ENCODE measurements at regions not wholly inside any gene's neighbourhood (a gene's known extent, or its start where the extent isn't known, plus 50 kb on each side); places are given as distances from the start of the nearest gene placed in this dataset.

GRCh38 chr4:20302336-20302735, 50.6 kb downstream of the SLIT2 start:
- FAIRE-seq (no peak), DNase-seq (ENCODE audit: insufficient read length, low spot score) (no peak)

GRCh38 chr4:20305976-20306375, 54.3 kb downstream of the SLIT2 start:
- no peak for DNase-seq (ENCODE audit: insufficient read length, low spot score)
- TF ChIP-seq POLR2A (IDR thresholded peaks at IDR 0.05; ENCODE audit: low read depth, low read length) (no peak), POLR2AphosphoS5 (IDR thresholded peaks at IDR 0.05; ENCODE audit: low read depth, low read length) (no peak), SPI1 (IDR thresholded peaks at IDR 0.05; ENCODE audit: low read depth, low read length) (no peak), POU2F2 (IDR thresholded peaks at IDR 0.05; ENCODE audit: low read depth, low read length) (no peak), TAF1 (IDR thresholded peaks at IDR 0.05; ENCODE audit: low read depth, low read length) (no peak), PAX5 (IDR thresholded peaks at IDR 0.05; ENCODE audit: insufficient read depth, low read length, severe bottlenecking) (no peak)
- no peak for FAIRE-seq

More at GRCh38 chr4:20302336-20302735, 50.6 kb downstream of the SLIT2 start:
- TF ChIP-seq PAX5 (IDR thresholded peaks at IDR 0.05; ENCODE audit: insufficient read depth, low read length, severe bottlenecking) (no peak), TAF1 (IDR thresholded peaks at IDR 0.05; ENCODE audit: low read depth, low read length) (no peak), SPI1 (IDR thresholded peaks at IDR 0.05; ENCODE audit: low read depth, low read length) (no peak), POLR2A (IDR thresholded peaks at IDR 0.05; ENCODE audit: low read depth, low read length) (no peak), POLR2AphosphoS5 (IDR thresholded peaks at IDR 0.05; ENCODE audit: low read depth, low read length) (no peak), POU2F2 (IDR thresholded peaks at IDR 0.05; ENCODE audit: low read depth, low read length) (no peak)

GRCh38 chr4:20311856-20312255, 60.2 kb downstream of the SLIT2 start:
- TF ChIP-seq TAF1 (IDR thresholded peaks at IDR 0.05; ENCODE audit: low read depth, low read length) (no peak), POLR2A (IDR thresholded peaks at IDR 0.05; ENCODE audit: low read depth, low read length) (no peak), POLR2AphosphoS5 (IDR thresholded peaks at IDR 0.05; ENCODE audit: low read depth, low read length) (no peak), POU2F2 (IDR thresholded peaks at IDR 0.05; ENCODE audit: low read depth, low read length) (no peak), PAX5 (IDR thresholded peaks at IDR 0.05; ENCODE audit: insufficient read depth, low read length, severe bottlenecking) (no peak)
- no peak for FAIRE-seq
- no peak for DNase-seq (ENCODE audit: insufficient read length, low spot score)

- DNase-seq (ENCODE audit: insufficient read length, low spot score), result no peak
- TF ChIP-seq POLR2AphosphoS5 (IDR thresholded peaks at IDR 0.05; ENCODE audit: low read depth, low read length), result no peak
- no peak for TF ChIP-seq SPI1 (IDR thresholded peaks at IDR 0.05; ENCODE audit: low read depth, low read length)
- TF ChIP-seq PAX5 (IDR thresholded peaks at IDR 0.05; ENCODE audit: insufficient read depth, low read length, severe bottlenecking), result no peak
- TF ChIP-seq POU2F2 (IDR thresholded peaks at IDR 0.05; ENCODE audit: low read depth, low read length), result no peak
- no peak for TF ChIP-seq POLR2A (IDR thresholded peaks at IDR 0.05; ENCODE audit: low read depth, low read length)
- TF ChIP-seq TAF1 (IDR thresholded peaks at IDR 0.05; ENCODE audit: low read depth, low read length), result no peak
- no peak for FAIRE-seq
Measured at GRCh38 chr4:20313237-20314030, 61.7 kb downstream of the SLIT2 start.

DNA sequence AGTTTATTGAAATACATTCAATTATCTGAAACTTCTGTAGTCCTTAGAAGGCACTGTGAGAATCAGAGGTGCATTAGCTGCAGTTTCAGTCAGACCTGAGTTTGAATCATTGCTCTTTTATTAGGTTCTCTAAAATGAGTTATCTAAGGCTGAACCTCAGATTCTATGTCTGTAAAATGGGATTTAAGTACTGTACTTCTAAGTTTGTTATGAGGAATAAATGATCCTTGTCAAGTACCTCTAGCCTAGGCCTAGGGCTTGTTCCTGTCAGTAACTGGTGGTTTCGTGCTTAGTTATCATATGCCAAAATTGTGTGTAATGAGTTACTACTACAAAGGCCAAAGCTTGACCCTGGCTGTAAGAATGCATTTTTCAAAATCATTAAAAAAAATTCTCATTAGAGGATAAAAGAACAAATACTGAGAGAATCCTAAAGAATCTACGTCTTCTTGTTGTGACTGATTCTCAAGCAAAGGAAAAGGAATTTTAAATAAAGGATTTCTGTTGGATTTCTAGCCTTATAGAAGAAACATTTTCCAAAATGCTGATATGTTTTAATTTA, 65.8 kb downstream of the SLIT2 start:
- no peak for DNase-seq (ENCODE audit: insufficient read length, low spot score)
- TF ChIP-seq POU2F2 (IDR thresholded peaks at IDR 0.05; ENCODE audit: low read depth, low read length) (no peak), POLR2AphosphoS5 (IDR thresholded peaks at IDR 0.05; ENCODE audit: low read depth, low read length) (no peak), POLR2A (IDR thresholded peaks at IDR 0.05; ENCODE audit: low read depth, low read length) (no peak), TAF1 (IDR thresholded peaks at IDR 0.05; ENCODE audit: low read depth, low read length) (no peak), PAX5 (IDR thresholded peaks at IDR 0.05; ENCODE audit: insufficient read depth, low read length, severe bottlenecking) (no peak), SPI1 (IDR thresholded peaks at IDR 0.05; ENCODE audit: low read depth, low read length) (no peak)
- no peak for FAIRE-seq

GRCh38 chr4:20318001-20318908, 66.5 kb downstream of the SLIT2 start:
- DNase-seq (ENCODE audit: insufficient read length, low spot score) (no peak), FAIRE-seq (no peak)
- TF ChIP-seq POU2F2 (IDR thresholded peaks at IDR 0.05; ENCODE audit: low read depth, low read length) (no peak), PAX5 (IDR thresholded peaks at IDR 0.05; ENCODE audit: insufficient read depth, low read length, severe bottlenecking) (no peak), POLR2AphosphoS5 (IDR thresholded peaks at IDR 0.05; ENCODE audit: low read depth, low read length) (no peak)

- DNase-seq (ENCODE audit: insufficient read length, low spot score) (no peak), FAIRE-seq (no peak)
- no peak for TF ChIP-seq PAX5 (IDR thresholded peaks at IDR 0.05; ENCODE audit: insufficient read depth, low read length, severe bottlenecking)
Measured at GRCh38 chr4:20318909-20319277, 67.2 kb downstream of the SLIT2 start.

DNA sequence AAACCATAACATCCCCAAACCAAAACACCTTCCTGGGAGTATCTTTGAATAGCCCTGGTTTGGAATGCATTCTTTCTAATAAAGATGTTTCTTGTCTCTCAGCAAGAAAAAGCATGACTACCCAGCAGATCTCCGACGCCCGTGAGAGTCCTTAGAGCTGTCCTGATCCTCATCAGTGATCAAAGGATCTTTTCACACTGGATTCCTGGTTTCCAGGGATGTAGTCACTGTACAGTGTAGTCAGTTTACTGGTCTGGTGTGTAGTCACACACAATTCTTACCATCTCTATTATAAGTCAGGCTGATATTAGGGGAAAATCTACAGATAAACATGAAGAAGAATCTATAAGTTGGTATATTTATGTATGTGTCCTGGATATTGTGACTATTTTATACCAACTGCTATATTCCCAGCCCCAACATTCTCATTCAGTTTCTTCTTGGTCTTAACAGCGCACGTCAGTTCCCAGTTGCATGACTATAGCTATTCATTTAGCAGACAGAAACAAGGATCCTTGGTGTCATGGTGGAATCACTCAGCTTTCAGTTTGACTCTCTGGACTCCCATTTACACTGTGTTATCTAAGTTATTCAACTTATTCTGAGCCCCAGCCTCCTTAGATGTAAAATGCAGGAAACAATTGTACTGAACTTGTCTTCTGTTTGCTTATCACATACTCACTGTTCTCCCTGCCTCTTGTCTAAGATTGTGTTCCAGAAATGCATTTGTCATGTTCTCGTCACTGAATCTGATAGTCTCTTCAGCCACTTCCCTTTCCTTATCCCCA, 68.3 kb downstream of the SLIT2 start:
- TF ChIP-seq POLR2A (IDR thresholded peaks at IDR 0.05; ENCODE audit: low read depth, low read length) (no peak), POU2F2 (IDR thresholded peaks at IDR 0.05; ENCODE audit: low read depth, low read length) (no peak)
- FAIRE-seq (no peak), DNase-seq (ENCODE audit: insufficient read length, low spot score) (no peak)

- DNase-seq (ENCODE audit: insufficient read length, low spot score) (no peak), FAIRE-seq (no peak)
- TF ChIP-seq SPI1 (IDR thresholded peaks at IDR 0.05; ENCODE audit: low read depth, low read length) (no peak), POLR2AphosphoS5 (IDR thresholded peaks at IDR 0.05; ENCODE audit: low read depth, low read length) (no peak), TAF1 (IDR thresholded peaks at IDR 0.05; ENCODE audit: low read depth, low read length) (no peak), PAX5 (IDR thresholded peaks at IDR 0.05; ENCODE audit: insufficient read depth, low read length, severe bottlenecking) (no peak), POU2F2 (IDR thresholded peaks at IDR 0.05; ENCODE audit: low read depth, low read length) (no peak), POLR2A (IDR thresholded peaks at IDR 0.05; ENCODE audit: low read depth, low read length) (no peak)
Measured at GRCh38 chr4:20323991-20324390, 72.3 kb downstream of the SLIT2 start.

All from GM12891 (cell line).